SK-N-SH (cell line): ENCODE measurements at regions not wholly inside any gene's neighbourhood (a gene's known extent, or its start where the extent isn't known, plus 50 kb on each side); places are given as distances from the start of the nearest gene placed in this dataset.
"Not testable (repeated sequence)": the region's sequence is repeated elsewhere in the genome, so short reads cannot be mapped to it uniquely, and the experiment has no call there.

Source experiments
- CTCF ChIA-PET: fragments of 300-600, 350-600 bp; formaldehyde crosslinking; extraction: SDS; loops from one replicate; lab custom pipeline; 2021; lab: Yijun Ruan, JAX
- POLR2A ChIA-PET: fragments of 350-600 bp; sonication (Branson Sonifier 250); formaldehyde crosslinking; extraction: SDS; loops from one replicate; lab custom pipeline; 2020; ENCODE audit warnings: antibody characterized with exemption, inconsistent platforms; lab: Yijun Ruan, JAX
- DNase-seq: peaks from one replicate; pipeline ENCODE4 v3.0.0; 2012
- H2AFZ ChIP-seq: fragments of 200-600 bp; sonication (generic); 2 replicates; pipeline ENCODE4 v1.8.1; 2016; ENCODE audit warnings: antibody characterized with exemption, mild to moderate bottlenecking, low read depth
- H3F3A ChIP-seq: fragments of 200-600 bp; sonication (generic); replicated peaks from 2 replicates; pipeline ENCODE3; 2016; ENCODE audit warnings: antibody characterized with exemption, mild to moderate bottlenecking; ENCODE audit not compliant: insufficient read depth
- H3K27ac ChIP-seq, 2 experiments: fragments of 200-500 bp in 1 of 2; fragments of 200-600 bp in 1 of 2; sonication (Bioruptor generic) in 1 of 2; sonication (generic), shearing (Covaris generic) in 1 of 2; 2 replicates each; pipeline versions ENCODE4 v1.5.1 to v1.6.1; 2014 to 2016; ENCODE audit warnings: low read depth in 2 of 2, inconsistent platforms in 1 of 2, low read length in 1 of 2, mild to moderate bottlenecking in 1 of 2, mixed read lengths in 1 of 2
- H3K27me3 ChIP-seq: fragments of 200-600 bp; sonication (generic), shearing (Covaris generic); 2 replicates; pipeline ENCODE4 v1.6.1; 2016; ENCODE audit warnings: mixed run types; ENCODE audit not compliant: insufficient read depth
- H3K36me3 ChIP-seq, 2 experiments: fragments of 200-500 bp in 1 of 2; fragments of 200-600 bp in 1 of 2; sonication (Bioruptor generic) in 1 of 2; sonication (generic) in 1 of 2; replicated peaks in 1 of 2; 2 replicates each; pipeline versions ENCODE3 to v1.5.1; 2014 to 2016; ENCODE audit warnings: low read length in 1 of 2, mild to moderate bottlenecking in 1 of 2; ENCODE audit not compliant: insufficient read depth in 2 of 2, control insufficient read depth in 1 of 2
- H3K4me1 ChIP-seq, 2 experiments: fragments of 200-500 bp in 1 of 2; fragments of 200-600 bp in 1 of 2; sonication (Bioruptor generic) in 1 of 2; sonication (generic), shearing (Covaris generic) in 1 of 2; 2 replicates each; pipeline versions ENCODE4 v1.5.1 to v1.6.1; 2014 to 2016; ENCODE audit warnings: low read depth in 1 of 2, low read length in 1 of 2, mixed run types in 1 of 2; ENCODE audit not compliant: insufficient read depth in 2 of 2, control insufficient read depth in 1 of 2
- H3K4me2 ChIP-seq: fragments of 200-600 bp; sonication (generic), shearing (Covaris generic); 2 replicates; pipeline ENCODE4 v1.6.1; 2017; ENCODE audit warnings: mixed run types
- H3K4me3 ChIP-seq, 2 experiments: fragments of 200-500 bp in 1 of 2; fragments of 200-600 bp in 1 of 2; sonication (Bioruptor generic) in 1 of 2; sonication (generic), shearing (Covaris generic) in 1 of 2; 2 replicates each; pipeline versions ENCODE4 v1.5.1 to v1.8.1; 2014 to 2016; ENCODE audit warnings: low read depth in 2 of 2, inconsistent platforms in 1 of 2, low read length in 1 of 2, mild to moderate bottlenecking in 1 of 2, mixed read lengths in 1 of 2, moderate library complexity in 1 of 2
- H3K79me2 ChIP-seq: fragments of 200-600 bp; sonication (generic); 2 replicates; pipeline ENCODE4 v1.8.1; 2017; ENCODE audit warnings: mild to moderate bottlenecking; ENCODE audit not compliant: insufficient read depth
- H3K9ac ChIP-seq: fragments of 200-600 bp; sonication (generic); 2 replicates; pipeline ENCODE4 v1.6.1; 2017; ENCODE audit warnings: mixed run types
- H3K9me2 ChIP-seq: fragments of 200-600 bp; sonication (generic); 2 replicates; pipeline ENCODE4 v1.6.1; 2017; ENCODE audit warnings: mixed run types
- H3K9me3 ChIP-seq: fragments of 200-600 bp; sonication (generic); 2 replicates; pipeline ENCODE4 v1.6.1; 2017; ENCODE audit warnings: mixed run types, mild to moderate bottlenecking, moderate library complexity
- H4K20me1 ChIP-seq: fragments of 200-600 bp; sonication (generic); 2 replicates; pipeline ENCODE4 v1.6.1; 2017; ENCODE audit warnings: mild to moderate bottlenecking, mixed run types; ENCODE audit not compliant: insufficient read depth
- ELF1 ChIP-seq: IDR thresholded peaks from 2 replicates; pipeline ENCODE4 v1.4.0; 2012
- EP300 ChIP-seq, 2 experiments: IDR thresholded peaks; 2 replicates each; pipeline versions ENCODE4 v1.4.0 to v1.6.1; 2012; ENCODE audit warnings: borderline replicate concordance in 1 of 2, low read depth in 1 of 2, low read length in 1 of 2
- EZH2phosphoT487 ChIP-seq: fragments of 200-600 bp; sonication (generic); IDR thresholded peaks from 2 replicates; pipeline ENCODE4 v1.6.1; 2017; ENCODE audit warnings: low read depth, mixed run types, mild to moderate bottlenecking, antibody characterized with exemption, moderate library complexity, borderline replicate concordance
- FOSL2 ChIP-seq: IDR thresholded peaks from 2 replicates; pipeline ENCODE4 v1.4.0; 2012; ENCODE audit warnings: low read depth, mild to moderate bottlenecking, moderate library complexity, borderline replicate concordance
- FOXJ3 ChIP-seq: sonication (generic); formaldehyde crosslinking; IDR thresholded peaks from 2 replicates; pipeline ENCODE4 v1.5.1; 2020; ENCODE audit warnings: mild to moderate bottlenecking, missing genetic modification reagents
- JUND ChIP-seq: IDR thresholded peaks from 2 replicates; pipeline ENCODE4 v1.4.0; 2012
- MAX ChIP-seq: IDR thresholded peaks from 2 replicates; pipeline ENCODE4 v1.4.0; 2012; ENCODE audit warnings: low read depth
- MXI1 ChIP-seq: IDR thresholded peaks from 2 replicates; pipeline ENCODE4 v1.6.1; 2012; ENCODE audit warnings: mild to moderate bottlenecking, low read depth, low read length, improper control_type of control experiment
- NFIC ChIP-seq: IDR thresholded peaks from 2 replicates; pipeline ENCODE4 v1.4.0; 2012; ENCODE audit warnings: borderline replicate concordance
- NRF1 ChIP-seq: IDR thresholded peaks from 2 replicates; pipeline ENCODE4 v1.6.1; 2012; ENCODE audit warnings: low read depth, mild to moderate bottlenecking, low read length
- PBX3 ChIP-seq: IDR thresholded peaks from 2 replicates; pipeline ENCODE4; 2012
- POLR2AphosphoS5 ChIP-seq: IDR thresholded peaks from 2 replicates; pipeline ENCODE4 v1.6.1; 2012; ENCODE audit warnings: low read depth, low read length
- RCOR1 ChIP-seq: fragments of 150-350 bp; IDR thresholded peaks from 2 replicates; pipeline ENCODE4 v1.6.1; 2017; ENCODE audit warnings: antibody characterized with exemption, low read length
- REST ChIP-seq: IDR thresholded peaks from 2 replicates; pipeline ENCODE4 v1.6.1; 2012; ENCODE audit warnings: mild to moderate bottlenecking, low read depth, low read length, moderate library complexity
- SIN3A ChIP-seq: IDR thresholded peaks from 2 replicates; pipeline ENCODE4 v1.6.1; 2012; ENCODE audit warnings: low read depth, mild to moderate bottlenecking, low read length, moderate library complexity, borderline replicate concordance
- SMC3 ChIP-seq: IDR thresholded peaks from 2 replicates; pipeline ENCODE4 v1.6.1; 2012; ENCODE audit warnings: low read depth, low read length, improper control_type of control experiment
- TAF1 ChIP-seq: IDR thresholded peaks from 2 replicates; pipeline ENCODE4 v1.6.1; 2012; ENCODE audit warnings: low read depth, mild to moderate bottlenecking, low read length, moderate library complexity, borderline replicate concordance
- TCF12 ChIP-seq: IDR thresholded peaks from 2 replicates; pipeline ENCODE4 v1.4.0; 2012
- ZBTB33 ChIP-seq: IDR thresholded peaks from 2 replicates; pipeline ENCODE4 v1.4.0; 2012; ENCODE audit warnings: low read depth, borderline replicate concordance
- WGBS: methylation state at CpG from one replicate; pipeline ENCODE4 v1.1.6; 2017; ENCODE audit warnings: low lambda C conversion rate; 5-methylcytosine and 5-hydroxymethylcytosine counted together

GRCh38 chr5:92835712-92836111 is 745.3 kb downstream of the NR2F1-AS1 start:
- Histone ChIP-seq H4K20me1 (no peaks in the 10 kb centered on the region), H3K36me3 (no peaks in the 10 kb centered on the region), H3K4me2 (no peak overlapping the region), H2AFZ (no peak overlapping the region), H3K27ac (no peak overlapping the region), H3F3A (peaks cover 4% of the 10 kb centered on the region), H3K4me1 (no peaks in the 10 kb centered on the region; a peak in 1 of 4 replicates), H3K79me2 (no peaks in the 10 kb centered on the region), H3K9ac (no peak overlapping the region), H3K9me3 (no peaks in the 10 kb centered on the region), H3K4me3 (no peak overlapping the region), H3K27me3 (no peaks in the 10 kb centered on the region), H3K9me2 (no peaks in the 10 kb centered on the region)
- WGBS = 28% methylated on average over 1 of the region's 1 CpG
- no peak for DNase-seq
- TF ChIP-seq PBX3 (no peak), FOSL2 (no peak), MAX (no peak), EP300 (IDR thresholded peaks at IDR 0.05; ENCODE audit: borderline replicate concordance in 1 of 2, low read depth in 1 of 2, low read length in 1 of 2) (no peak), ELF1 (no peak), TCF12 (no peak), REST (no peak), POLR2AphosphoS5 (no peak), JUND (no peak), SMC3 (no peak), MXI1 (no peak), NFIC (no peak), ZBTB33 (no peak), NRF1 (no peak), FOXJ3 (CRISPR knock-in tag) (no peak), EZH2phosphoT487 (no peak), RCOR1 (no peak), TAF1 (no peak), SIN3A (no peak)
- ChIA-PET CTCF (interaction anchor here (0.9 to 1.1 kb wide), 2 partner anchors 13 to 193 kb away, joined by 3 to 4 read pairs; no protein-coding TSS in a partner anchor), POLR2A (no interaction called here)

GRCh38 chr5:92823551-92823950 is 757.5 kb downstream of the NR2F1-AS1 start:
- DNase-seq = not testable (repeated sequence)
- 86% methylated on average over 3 of the region's 3 CpGs for WGBS

More at GRCh38 chr5:92823551-92823950, 757.5 kb downstream of the NR2F1-AS1 start:
- H3K4me2 ChIP-seq, H3K79me2 ChIP-seq, H3K36me3 ChIP-seq, H3F3A ChIP-seq, H3K27ac ChIP-seq, H3K9ac ChIP-seq, H3K4me1 ChIP-seq, H3K4me3 ChIP-seq, H3K27me3 ChIP-seq, H4K20me1 ChIP-seq, POLR2A ChIA-PET, H2AFZ ChIP-seq, H3K9me3 ChIP-seq, H3K9me2 ChIP-seq, CTCF ChIA-PET: not testable (repeated sequence)
